Gastroesophageal sphincter (tissue), 4 donors: ENCODE measurements at regions not wholly inside any gene's neighbourhood (a gene's known extent, or its start where the extent isn't known, plus 50 kb on each side); places are given as distances from the start of the nearest gene placed in this dataset.

ENCODE experiments used
- ATAC-seq: fragments of 150-250 bp; one replicate; pipeline ENCODE4 v1.9.1; 2016; ENCODE audit warnings: mild to moderate bottlenecking, moderate library complexity
- H3K27ac ChIP-seq, 4 donors: fragments of 200-600 bp; sonication (generic) in 3 of 4; 1 replicate in 3 of 4; 2 replicates in 1 of 4; pipeline ENCODE4 v1.5.1; 2016 to 2019
- H3K27me3 ChIP-seq: fragments of 200-600 bp; sonication (generic); one replicate; pipeline ENCODE4 v1.5.1; 2019
- H3K36me3 ChIP-seq, 2 donors: fragments of 200-600 bp; sonication (generic); one replicate each; pipeline ENCODE4 v1.5.1; 2019; ENCODE audit warnings: control low read depth in 1 of 2
- H3K4me1 ChIP-seq, 3 donors: fragments of 200-600 bp; sonication (generic); 1 replicate in 2 of 3; 2 replicates in 1 of 3; pipeline ENCODE4 v1.5.1; 2016 to 2019; ENCODE audit warnings: control low read depth in 2 of 3
- H3K4me3 ChIP-seq, 2 donors: fragments of 200-600 bp; sonication (generic); one replicate each; pipeline ENCODE4 v1.5.1; 2019; ENCODE audit warnings: mild to moderate bottlenecking in 1 of 2, moderate library complexity in 1 of 2
- H3K9me3 ChIP-seq, 3 donors: fragments of 200-600 bp; sonication (generic); one replicate each; pipeline ENCODE4 v1.5.1; 2017 to 2019; ENCODE audit warnings: control low read depth in 2 of 3
- EP300 ChIP-seq: sonication (generic); formaldehyde crosslinking; IDR thresholded peaks from one replicate; pipeline ENCODE4 v1.6.1; 2017; ENCODE audit warnings: antibody characterized with exemption, mild to moderate bottlenecking
- POLR2A ChIP-seq, 2 donors: fragments of 450-650 bp; IDR thresholded peaks; one replicate each; pipeline ENCODE4 v1.6.1; 2017; ENCODE audit warnings: antibody characterized with exemption in 2 of 2, mild to moderate bottlenecking in 2 of 2, moderate library complexity in 1 of 2
- POLR2AphosphoS5 ChIP-seq: sonication (generic); formaldehyde crosslinking; IDR thresholded peaks from one replicate; pipeline ENCODE4 v1.6.1; 2017; ENCODE audit warnings: antibody characterized with exemption
- WGBS, 2 donors: methylation state at CpG; one replicate each; pipeline ENCODE4 v1.1.5; 2018; ENCODE audit warnings: low coverage in 1 of 2; 5-methylcytosine and 5-hydroxymethylcytosine counted together
- TF ChIP-seq, protein P1 (sequence below), 4 experiments: fragments of 200-600 bp in 2 of 4; fragments of 450-650 bp in 2 of 4; sonication (generic) in 1 of 4; IDR thresholded peaks; one replicate each; pipeline ENCODE4 v1.5.1; 2017 to 2019; ENCODE audit warnings: antibody characterized with exemption in 4 of 4, mild to moderate bottlenecking in 2 of 4, moderate library complexity in 2 of 4

DNA sequence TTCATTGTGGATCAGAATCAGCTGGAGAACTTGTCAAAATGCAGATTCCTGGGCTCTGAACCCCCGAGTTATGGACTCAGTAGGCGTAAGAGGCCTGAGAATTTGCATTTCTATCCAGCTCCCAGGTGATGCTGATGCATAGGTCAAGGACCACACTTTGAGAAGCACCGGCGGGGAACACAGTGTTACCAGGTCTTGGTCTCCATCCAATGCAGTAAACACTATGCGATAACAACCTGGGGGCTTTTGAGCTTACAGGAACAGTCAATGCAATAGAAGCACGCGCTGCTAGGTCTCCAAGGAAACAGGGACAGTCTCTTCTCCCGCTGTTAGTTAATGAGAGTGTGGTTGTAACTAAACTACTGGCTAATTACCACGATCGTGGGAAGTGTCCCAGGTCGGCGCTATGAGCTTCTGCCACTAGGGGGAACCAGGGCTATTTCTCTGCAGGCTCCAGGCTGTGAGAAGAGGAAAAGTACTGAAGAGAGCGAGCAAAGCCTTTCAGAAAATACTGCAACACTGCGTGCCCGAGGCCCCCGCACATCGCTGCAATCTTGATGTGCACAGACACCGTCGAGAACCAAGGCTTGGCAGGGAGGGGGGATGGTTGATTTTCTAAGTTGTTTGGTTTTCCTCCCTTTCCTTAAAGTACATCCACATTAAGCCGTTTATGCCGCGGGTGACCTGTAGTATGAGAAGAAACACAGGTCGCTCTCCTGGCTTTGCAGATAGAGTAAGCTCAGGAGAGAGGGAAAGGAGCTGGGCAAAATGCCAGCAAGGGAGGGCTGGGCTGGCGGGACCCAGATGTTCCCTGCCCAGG is 52.0 kb upstream of the KCNA1 start:
- H3K9me3 ChIP-seq, result no peaks in the 10 kb centered on the region
- H3K27me3 ChIP-seq, result peaks cover 6% of the 10 kb centered on the region
- peak overlapping the region in 1 of 4 donors; percentile 14 for H3K27ac ChIP-seq
- peak; percentile 78 for ATAC-seq
- no peaks in the 10 kb centered on the region for H3K36me3 ChIP-seq
- TF ChIP-seq, protein P1, sequence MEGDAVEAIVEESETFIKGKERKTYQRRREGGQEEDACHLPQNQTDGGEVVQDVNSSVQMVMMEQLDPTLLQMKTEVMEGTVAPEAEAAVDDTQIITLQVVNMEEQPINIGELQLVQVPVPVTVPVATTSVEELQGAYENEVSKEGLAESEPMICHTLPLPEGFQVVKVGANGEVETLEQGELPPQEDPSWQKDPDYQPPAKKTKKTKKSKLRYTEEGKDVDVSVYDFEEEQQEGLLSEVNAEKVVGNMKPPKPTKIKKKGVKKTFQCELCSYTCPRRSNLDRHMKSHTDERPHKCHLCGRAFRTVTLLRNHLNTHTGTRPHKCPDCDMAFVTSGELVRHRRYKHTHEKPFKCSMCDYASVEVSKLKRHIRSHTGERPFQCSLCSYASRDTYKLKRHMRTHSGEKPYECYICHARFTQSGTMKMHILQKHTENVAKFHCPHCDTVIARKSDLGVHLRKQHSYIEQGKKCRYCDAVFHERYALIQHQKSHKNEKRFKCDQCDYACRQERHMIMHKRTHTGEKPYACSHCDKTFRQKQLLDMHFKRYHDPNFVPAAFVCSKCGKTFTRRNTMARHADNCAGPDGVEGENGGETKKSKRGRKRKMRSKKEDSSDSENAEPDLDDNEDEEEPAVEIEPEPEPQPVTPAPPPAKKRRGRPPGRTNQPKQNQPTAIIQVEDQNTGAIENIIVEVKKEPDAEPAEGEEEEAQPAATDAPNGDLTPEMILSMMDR (IDR thresholded peaks at IDR 0.05), result peak; percentile 68 to 93 (median 88)
- no peak for TF ChIP-seq POLR2A (IDR thresholded peaks at IDR 0.05)
- peaks cover 0 to 36% (median 6%) of the 10 kb centered on the region in 3 donors for H3K4me1 ChIP-seq
- WGBS, 2 donors, result 0 to 3% methylated on average over 12 to 16 of the region's 24 CpGs
- peak overlapping the region in 1 of 2 donors; percentile 23 for H3K4me3 ChIP-seq

GRCh38 chr12:4858386-4858785 is 51.3 kb upstream of the KCNA1 start:
- H3K27me3 ChIP-seq, result peaks cover 6% of the 10 kb centered on the region
- WGBS, 2 donors, result 33 to 80% methylated on average over 6 to 8 of the region's 9 CpGs
- H3K9me3 ChIP-seq, result no peaks in the 10 kb centered on the region
- H3K4me1 ChIP-seq, result peaks cover 0 to 36% (median 6%) of the 10 kb centered on the region in 3 donors
- no peak overlapping the region for H3K4me3 ChIP-seq
- no peak overlapping the region for H3K27ac ChIP-seq
- TF ChIP-seq POLR2AphosphoS5, result no peak
- no peak for TF ChIP-seq EP300
- TF ChIP-seq, protein P1 (IDR thresholded peaks at IDR 0.05), result no peak
- ATAC-seq, result no peak
- no peaks in the 10 kb centered on the region for H3K36me3 ChIP-seq

DNA sequence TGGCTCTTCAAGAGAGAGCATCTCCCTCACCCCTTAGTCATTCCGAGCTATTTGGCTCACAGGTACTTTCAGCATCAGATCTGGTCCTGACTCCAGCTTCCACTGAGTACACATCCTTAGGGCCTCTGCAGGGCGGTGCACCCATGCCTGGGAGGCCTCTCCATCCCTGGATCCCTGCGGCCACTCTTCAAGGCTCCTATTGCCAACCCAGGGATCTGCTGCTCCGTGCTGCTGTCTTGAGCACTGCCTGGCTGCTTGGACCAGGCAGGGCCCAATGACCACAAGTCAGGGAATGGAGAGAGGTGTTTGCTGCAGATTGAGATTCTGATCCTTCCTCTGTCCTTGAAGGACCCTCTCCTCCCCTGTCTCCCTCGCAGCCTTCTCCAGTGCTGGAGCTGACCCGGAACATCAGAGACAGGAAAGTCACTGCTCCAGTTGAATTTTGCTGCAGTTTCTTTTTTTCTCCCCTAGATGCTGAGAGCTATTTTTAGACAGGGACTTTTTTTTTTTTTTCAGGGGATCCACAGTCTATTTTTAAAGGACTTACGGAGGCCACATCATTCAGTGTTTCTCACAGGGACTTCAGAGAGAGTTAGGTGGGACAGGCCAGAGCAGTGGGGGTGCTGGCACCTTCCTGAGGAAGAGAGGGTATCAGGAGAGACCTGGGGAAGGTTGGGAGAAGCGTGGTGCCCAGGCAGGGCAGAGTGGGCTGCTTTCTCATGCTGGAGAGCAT is 50.1 kb upstream of the KCNA1 start:
- no peak for ATAC-seq

More for the DNA sequence above, 50.1 kb upstream of the KCNA1 start:
- WGBS, 2 donors, result 50 to 75% methylated on average over 2 to 5 of the region's 8 CpGs
- Histone ChIP-seq H3K27ac (peak overlapping the region in 1 of 4 donors; percentile 11), H3K4me3 (no peak overlapping the region), H3K4me1 (peaks cover 0 to 36% (median 6%) of the 10 kb centered on the region in 3 donors), H3K36me3 (no peaks in the 10 kb centered on the region), H3K9me3 (no peaks in the 10 kb centered on the region), H3K27me3 (peaks cover 10% of the 10 kb centered on the region)
- TF ChIP-seq POLR2A (IDR thresholded peaks at IDR 0.05) (no peak), EP300 (no peak), POLR2AphosphoS5 (no peak)
- TF ChIP-seq, protein P1 (IDR thresholded peaks at IDR 0.05), result no peak
